DOHH2 (cell line): ENCODE measurements at regions not wholly inside any gene's neighbourhood (a gene's known extent, or its start where the extent isn't known, plus 50 kb on each side); places are given as distances from the start of the nearest gene placed in this dataset.

ENCODE experiments used
- H3F3A ChIP-seq: fragments of 200-600 bp; sonication (generic), shearing (Covaris generic); 2 replicates; pipeline ENCODE4 v1.6.0; 2016; ENCODE audit warnings: antibody characterized with exemption, mild to moderate bottlenecking; ENCODE audit not compliant: control insufficient read depth, insufficient read depth
- H3K27ac ChIP-seq: fragments of 200-600 bp; sonication (generic); 2 replicates; pipeline ENCODE4 v1.5.1; 2014; ENCODE audit warnings: low read depth, mild to moderate bottlenecking, low read length, moderate library complexity
- H3K27me3 ChIP-seq: fragments of 200-600 bp; sonication (generic); 2 replicates; pipeline ENCODE4 v1.6.1; 2014; ENCODE audit warnings: mild to moderate bottlenecking, low read length, mixed read lengths; ENCODE audit not compliant: control insufficient read depth
- H3K36me3 ChIP-seq: fragments of 200-600 bp; sonication (generic); 2 replicates; pipeline ENCODE4 v1.6.1; 2014; ENCODE audit warnings: mild to moderate bottlenecking, low read length, moderate library complexity, mixed read lengths; ENCODE audit not compliant: control insufficient read depth
- H3K4me1 ChIP-seq: fragments of 200-600 bp; sonication (generic); 2 replicates; pipeline ENCODE4 v1.6.1; 2014; ENCODE audit warnings: mild to moderate bottlenecking, low read length, mixed read lengths; ENCODE audit not compliant: control insufficient read depth
- H3K4me2 ChIP-seq: fragments of 200-600 bp; sonication (generic); 2 replicates; pipeline ENCODE4 v1.6.0; 2014; ENCODE audit warnings: mild to moderate bottlenecking, low read length, moderate library complexity
- H3K4me3 ChIP-seq: fragments of 200-600 bp; sonication (generic); 2 replicates; pipeline ENCODE4 v1.5.1; 2014; ENCODE audit warnings: mild to moderate bottlenecking, low read length, mixed read lengths
- H3K79me2 ChIP-seq: fragments of 200-600 bp; sonication (generic); 2 replicates; pipeline ENCODE4 v1.6.1; 2014; ENCODE audit warnings: mild to moderate bottlenecking, low read length, mixed read lengths; ENCODE audit not compliant: control insufficient read depth
- H3K9me2 ChIP-seq: fragments of 200-600 bp; sonication (generic); replicated peaks from 2 replicates; pipeline ENCODE4 v1.6.1; 2014; ENCODE audit warnings: mild to moderate bottlenecking, low read length, mixed read lengths; ENCODE audit not compliant: control insufficient read depth
- H3K9me3 ChIP-seq: fragments of 200-600 bp; sonication (generic); 2 replicates; pipeline ENCODE4 v1.6.1; 2014; ENCODE audit warnings: antibody characterized with exemption, low read length, mixed read lengths; ENCODE audit not compliant: control insufficient read depth, insufficient read depth
- H4K20me1 ChIP-seq: fragments of 200-600 bp; sonication (generic); 2 replicates; pipeline ENCODE4 v1.6.0; 2014; ENCODE audit warnings: low read depth, mild to moderate bottlenecking, antibody characterized with exemption, low read length, moderate library complexity; ENCODE audit not compliant: control insufficient read depth, insufficient read depth
- CTCF ChIP-seq: fragments of 200-600 bp; sonication (generic); IDR thresholded peaks from one replicate; pipeline ENCODE4 v1.5.1; 2014; ENCODE audit warnings: antibody characterized with exemption, mild to moderate bottlenecking, low read depth, low read length; ENCODE audit not compliant: poor library complexity, severe bottlenecking
- EZH2phosphoT487 ChIP-seq: fragments of 200-600 bp; sonication (generic); IDR thresholded peaks from 2 replicates; pipeline ENCODE4 v1.6.1; 2017; ENCODE audit warnings: borderline replicate concordance, mild to moderate bottlenecking, antibody characterized with exemption, low read length, moderate library complexity, mixed read lengths

GRCh38 chr19:30711296-30711695, 339.1 kb downstream of the ZNF536 start:
- no peaks in the 10 kb centered on the region for H3K4me1 ChIP-seq
- no peaks in the 10 kb centered on the region for H3K27me3 ChIP-seq
- H3K4me2 ChIP-seq = no peak overlapping the region
- TF ChIP-seq CTCF (no peak), EZH2phosphoT487 (no peak)
- H3K27ac ChIP-seq = no peak overlapping the region
- no peaks in the 10 kb centered on the region for H4K20me1 ChIP-seq
- no peaks in the 10 kb centered on the region for H3K36me3 ChIP-seq
- H3K79me2 ChIP-seq = no peaks in the 10 kb centered on the region
- H3K4me3 ChIP-seq = no peak overlapping the region
- H3F3A ChIP-seq = no peaks in the 10 kb centered on the region
- H3K9me2 ChIP-seq = no peaks in the 10 kb centered on the region
- no peaks in the 10 kb centered on the region for H3K9me3 ChIP-seq

- H4K20me1 ChIP-seq = no peaks in the 10 kb centered on the region
- no peaks in the 10 kb centered on the region for H3K79me2 ChIP-seq
- H3K9me2 ChIP-seq = no peaks in the 10 kb centered on the region
- H3K27ac ChIP-seq = no peak overlapping the region
- TF ChIP-seq CTCF (no peak), EZH2phosphoT487 (no peak)
- no peak overlapping the region for H3K4me2 ChIP-seq
- H3K9me3 ChIP-seq = no peaks in the 10 kb centered on the region
- H3F3A ChIP-seq = no peaks in the 10 kb centered on the region
- no peaks in the 10 kb centered on the region for H3K36me3 ChIP-seq
- H3K27me3 ChIP-seq = no peaks in the 10 kb centered on the region
- no peaks in the 10 kb centered on the region for H3K4me1 ChIP-seq
- H3K4me3 ChIP-seq = no peak overlapping the region
These were observed 338.5 kb downstream of the ZNF536 start for GRCh38 chr19:30710721-30711120.

- Histone ChIP-seq H3K4me2 (no peak overlapping the region), H3F3A (no peaks in the 10 kb centered on the region), H3K27me3 (no peaks in the 10 kb centered on the region), H3K4me1 (no peaks in the 10 kb centered on the region), H3K79me2 (no peaks in the 10 kb centered on the region), H3K4me3 (no peak overlapping the region), H3K9me3 (no peaks in the 10 kb centered on the region), H3K9me2 (no peaks in the 10 kb centered on the region), H4K20me1 (no peaks in the 10 kb centered on the region), H3K27ac (no peak overlapping the region), H3K36me3 (no peaks in the 10 kb centered on the region)
- no peak for TF ChIP-seq CTCF
- no peak for TF ChIP-seq EZH2phosphoT487
These were observed 336.4 kb downstream of the ZNF536 start for GRCh38 chr19:30708416-30709178.
